Spleen (tissue), 11 donors: ENCODE measurements at regions not wholly inside any gene's neighbourhood (a gene's known extent, or its start where the extent isn't known, plus 50 kb on each side); places are given as distances from the start of the nearest gene placed in this dataset.

Experiments
- DNase-seq: peaks from one replicate; pipeline ENCODE4 v3.0.0-alpha.2; 2020
- H3K27ac ChIP-seq, 8 donors: fragments of 200-600 bp; sonication (generic) in 7 of 8; 1 replicate in 4 of 8; 2 replicates in 4 of 8; pipeline versions ENCODE4 v1.5.0 to v1.8.0; 2016 to 2021; ENCODE audit warnings: inconsistent platforms in 4 of 8, mild to moderate bottlenecking in 4 of 8, moderate library complexity in 1 of 8
- H3K27me3 ChIP-seq, 7 donors: fragments of 200-600 bp; sonication (generic) in 6 of 7; replicated peaks in 1 of 7; 1 replicate in 4 of 7; 2 replicates in 3 of 7; pipeline versions ENCODE4 v1.5.0 to v1.8.0; 2016 to 2021; ENCODE audit warnings: inconsistent platforms in 3 of 7, mild to moderate bottlenecking in 1 of 7
- H3K36me3 ChIP-seq, 6 donors: fragments of 200-600 bp; sonication (generic) in 5 of 6; 1 replicate in 4 of 6; 2 replicates in 2 of 6; pipeline versions ENCODE4 v1.5.0 to v1.8.0; 2016 to 2021; ENCODE audit warnings: inconsistent platforms in 2 of 6
- H3K4me1 ChIP-seq, 6 donors: fragments of 200-600 bp; sonication (generic) in 5 of 6; 1 replicate in 3 of 6; 2 replicates in 3 of 6; pipeline versions ENCODE4 v1.5.0 to v1.8.0; 2016 to 2021; ENCODE audit warnings: inconsistent platforms in 3 of 6
- H3K4me3 ChIP-seq, 8 donors: fragments of 200-600 bp; sonication (generic) in 7 of 8; 1 replicate in 4 of 8; 2 replicates in 4 of 8; pipeline versions ENCODE4 v1.5.0 to v1.8.0; 2016 to 2021; ENCODE audit warnings: inconsistent platforms in 4 of 8, mild to moderate bottlenecking in 4 of 8, moderate library complexity in 2 of 8
- H3K9me3 ChIP-seq, 8 donors: fragments of 200-600 bp; sonication (generic) in 7 of 8; 1 replicate in 4 of 8; 2 replicates in 4 of 8; pipeline versions ENCODE4 v1.5.0 to v1.8.0; 2016 to 2021; ENCODE audit warnings: inconsistent platforms in 4 of 8
- POLR2A ChIP-seq, 3 donors: fragments of 450-650 bp; IDR thresholded peaks; one replicate each; pipeline ENCODE4 v1.5.1; 2017; ENCODE audit warnings: antibody characterized with exemption in 3 of 3, mild to moderate bottlenecking in 1 of 3
- POLR2AphosphoS5 ChIP-seq, 3 donors: sonication (generic); formaldehyde crosslinking; IDR thresholded peaks; one replicate each; pipeline ENCODE4 v1.5.1; 2017; ENCODE audit warnings: antibody characterized with exemption in 3 of 3
- WGBS, 5 donors: extraction: QIAGEN DNeasy Blood & Tissue Kit in 3 of 5; methylation state at CpG; one replicate each; pipeline versions ENCODE4 v1.1.5 to v1.1.7; 2013 to 2018; 5-methylcytosine and 5-hydroxymethylcytosine counted together
- intact Hi-C: fragments of 100-400 bp; cut with DNase I; formaldehyde crosslinking; loops from one replicate; pipeline ENCODE4 v1.15.0; 2023; ENCODE audit warnings: low total_unique reads
- TF ChIP-seq, protein P1 (sequence below), 11 experiments: fragments of 200-600 bp in 7 of 11; fragments of 450-650 bp in 4 of 11; sonication (generic) in 4 of 11; IDR thresholded peaks in 8 of 11; conservative IDR thresholded peaks in 3 of 11; 1 replicate in 7 of 11; 2 replicates in 4 of 11; pipeline versions ENCODE4 v1.4.0 to v1.8.0; 2016 to 2021; ENCODE audit warnings: antibody characterized with exemption in 11 of 11, inconsistent platforms in 4 of 11, mild to moderate bottlenecking in 1 of 11
- donor health status: healthy with polysubstance abuse.
- donor health status: DM: no; HTN: no; CAD: no; lungs with moderate emphysema.
- donor health status: DM: no; HTN: no; CAD: no.
- donor health status: Bipolar disorder and iron deficiency.
- donor health status: healthy.
- donor health status: DM: no; HTN: no; CAD: no.
- donor health status: DM: yes; HTN: yes; CAD: no.

DNA sequence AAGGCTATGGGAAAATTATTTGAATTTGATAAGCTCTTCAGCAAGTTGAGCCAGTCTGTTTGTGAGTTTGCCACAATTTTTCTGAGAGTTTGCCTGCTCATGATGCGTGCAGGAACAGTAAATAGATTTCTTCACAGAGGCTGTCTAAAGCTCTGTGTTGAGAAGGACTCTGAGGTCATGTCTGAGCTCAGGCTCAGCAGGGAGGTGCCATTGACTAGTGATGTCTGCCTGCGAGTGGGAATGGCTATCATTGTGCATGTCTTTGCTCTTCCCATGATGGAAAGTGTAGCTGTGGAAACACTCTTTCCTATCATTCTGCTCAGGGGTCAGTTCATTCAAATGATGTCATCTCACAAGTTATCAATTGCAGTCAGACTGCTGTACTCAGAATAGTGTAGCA lies 142.8 kb downstream of the RASEF start:
- H3K27me3 ChIP-seq = no peaks in the 10 kb centered on the region
- no peak overlapping the region for H3K27ac ChIP-seq
- TF ChIP-seq POLR2A (IDR thresholded peaks at IDR 0.05) (no peak), POLR2AphosphoS5 (IDR thresholded peaks at IDR 0.05) (no peak)
- TF ChIP-seq, protein P1, sequence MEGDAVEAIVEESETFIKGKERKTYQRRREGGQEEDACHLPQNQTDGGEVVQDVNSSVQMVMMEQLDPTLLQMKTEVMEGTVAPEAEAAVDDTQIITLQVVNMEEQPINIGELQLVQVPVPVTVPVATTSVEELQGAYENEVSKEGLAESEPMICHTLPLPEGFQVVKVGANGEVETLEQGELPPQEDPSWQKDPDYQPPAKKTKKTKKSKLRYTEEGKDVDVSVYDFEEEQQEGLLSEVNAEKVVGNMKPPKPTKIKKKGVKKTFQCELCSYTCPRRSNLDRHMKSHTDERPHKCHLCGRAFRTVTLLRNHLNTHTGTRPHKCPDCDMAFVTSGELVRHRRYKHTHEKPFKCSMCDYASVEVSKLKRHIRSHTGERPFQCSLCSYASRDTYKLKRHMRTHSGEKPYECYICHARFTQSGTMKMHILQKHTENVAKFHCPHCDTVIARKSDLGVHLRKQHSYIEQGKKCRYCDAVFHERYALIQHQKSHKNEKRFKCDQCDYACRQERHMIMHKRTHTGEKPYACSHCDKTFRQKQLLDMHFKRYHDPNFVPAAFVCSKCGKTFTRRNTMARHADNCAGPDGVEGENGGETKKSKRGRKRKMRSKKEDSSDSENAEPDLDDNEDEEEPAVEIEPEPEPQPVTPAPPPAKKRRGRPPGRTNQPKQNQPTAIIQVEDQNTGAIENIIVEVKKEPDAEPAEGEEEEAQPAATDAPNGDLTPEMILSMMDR (IDR thresholded peaks at IDR 0.05 in 8 of 11, conservative IDR thresholded peaks at IDR 0.05 in 3 of 11) = no peak
- no peaks in the 10 kb centered on the region for H3K36me3 ChIP-seq
- H3K9me3 ChIP-seq = peaks cover 0 to 29% (median 22%) of the 10 kb centered on the region in 8 donors
- intact Hi-C loops = no loop called here
- no peak for DNase-seq
- no peaks in the 10 kb centered on the region for H3K4me1 ChIP-seq
- H3K4me3 ChIP-seq = no peak overlapping the region
- WGBS, 5 donors = 79 to 88% (median 85%) methylated on average over 2 of the region's 2 CpGs

- no peak for TF ChIP-seq POLR2AphosphoS5 (IDR thresholded peaks at IDR 0.05)
- TF ChIP-seq, protein P1 (IDR thresholded peaks at IDR 0.05 in 8 of 11, conservative IDR thresholded peaks at IDR 0.05 in 3 of 11) = no peak
- TF ChIP-seq POLR2A (IDR thresholded peaks at IDR 0.05) = no peak
- intact Hi-C loops = no loop called here
- Histone ChIP-seq H3K27ac (no peak overlapping the region), H3K27me3 (no peaks in the 10 kb centered on the region), H3K4me3 (no peak overlapping the region), H3K4me1 (no peaks in the 10 kb centered on the region), H3K36me3 (no peaks in the 10 kb centered on the region), H3K9me3 (peaks cover 0 to 3% (median 0%) of the 10 kb centered on the region in 8 donors)
- DNase-seq = no peak
- 89 to 97% (median 92%) methylated on average over 10 of the region's 10 CpGs for WGBS, 5 donors
These were observed 140.3 kb downstream of the RASEF start for GRCh38 chr9:82922686-82923085.

DNA sequence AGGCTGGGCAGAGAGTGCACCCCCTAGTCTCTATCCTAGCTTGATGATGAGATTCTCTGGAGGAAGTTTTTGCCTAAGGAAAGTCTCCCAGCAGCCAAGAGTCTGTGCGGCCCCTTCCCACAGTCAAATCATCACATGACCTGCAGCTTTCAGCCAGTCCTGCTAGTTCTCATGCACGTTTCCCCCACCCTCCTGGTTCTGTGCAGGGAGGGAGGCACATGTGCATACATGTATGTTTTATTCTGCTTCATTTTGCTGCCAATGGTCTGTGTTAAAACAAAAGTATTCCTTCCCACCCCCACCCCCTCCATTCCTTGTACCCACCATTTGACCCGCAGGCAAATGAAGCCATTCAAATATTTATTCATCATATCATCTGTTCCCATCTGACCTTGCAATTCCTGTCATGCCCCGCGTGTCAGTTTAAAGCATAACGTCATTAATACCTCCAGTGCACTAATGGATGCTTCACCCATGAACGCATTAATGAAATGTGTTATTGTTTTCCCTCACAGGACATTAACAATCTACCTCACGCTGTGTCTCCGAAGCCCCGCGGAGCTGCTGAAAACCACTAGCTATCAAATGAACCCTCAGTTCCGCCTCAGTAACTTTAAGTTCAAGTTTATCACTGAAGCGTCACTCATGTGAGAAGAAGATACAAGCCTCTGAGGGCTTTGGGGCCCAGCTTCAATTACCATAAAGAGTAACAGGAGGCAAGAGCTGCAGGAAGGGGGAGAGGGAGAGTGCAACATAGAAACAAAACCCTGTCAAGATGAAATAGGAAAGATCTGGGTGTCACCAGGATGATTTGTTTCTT lies 139.6 kb downstream of the RASEF start:
- no peaks in the 10 kb centered on the region for H3K36me3 ChIP-seq
- DNase-seq = no peak
- no peak overlapping the region for H3K4me3 ChIP-seq
- 60 to 76% (median 69%) methylated on average over 13 of the region's 13 CpGs for WGBS, 5 donors
- TF ChIP-seq, protein P1 (IDR thresholded peaks at IDR 0.05 in 8 of 11, conservative IDR thresholded peaks at IDR 0.05 in 3 of 11) = no peak
- TF ChIP-seq POLR2A (IDR thresholded peaks at IDR 0.05) (no peak), POLR2AphosphoS5 (IDR thresholded peaks at IDR 0.05) (no peak)
- intact Hi-C loops = no loop called here
- H3K27me3 ChIP-seq = no peaks in the 10 kb centered on the region
- H3K4me1 ChIP-seq = no peaks in the 10 kb centered on the region
- no peaks in the 10 kb centered on the region for H3K9me3 ChIP-seq
- no peak overlapping the region for H3K27ac ChIP-seq

- Histone ChIP-seq H3K4me1 (no peaks in the 10 kb centered on the region), H3K9me3 (no peaks in the 10 kb centered on the region), H3K4me3 (no peak overlapping the region), H3K27me3 (no peaks in the 10 kb centered on the region), H3K27ac (no peak overlapping the region), H3K36me3 (no peaks in the 10 kb centered on the region)
- 77 to 85% (median 83%) methylated on average over 8 of the region's 8 CpGs for WGBS, 5 donors
- DNase-seq = no peak
- TF ChIP-seq POLR2A (IDR thresholded peaks at IDR 0.05) (no peak), POLR2AphosphoS5 (IDR thresholded peaks at IDR 0.05) (no peak)
- TF ChIP-seq, protein P1 (IDR thresholded peaks at IDR 0.05 in 8 of 11, conservative IDR thresholded peaks at IDR 0.05 in 3 of 11) = no peak
- intact Hi-C loops = no loop called here
These were observed 138.9 kb downstream of the RASEF start for GRCh38 chr9:82923912-82924605.
